ENCODE measurements at regions not wholly inside any gene's neighbourhood (a gene's known extent, or its start where the extent isn't known, plus 50 kb on each side); places are given as distances from the start of the nearest gene placed in this dataset.
A peak's percentile ranks its signal among the peaks of the same experiment; 100 is the strongest.

GRCh38 chr1:235925016-235925415 is 58.3 kb upstream of the LYST start:
- DNase-seq: no peak

- DNase-seq: no peak
These were observed 56.8 kb upstream of the LYST start for GRCh38 chr1:235923466-235924021.

- DNase-seq: no peak
These were observed 54.1 kb upstream of the LYST start for GRCh38 chr1:235920596-235921375.

- DNase-seq: no peak
These were observed 53.2 kb upstream of the LYST start for GRCh38 chr1:235919833-235920441.

GRCh38 chr1:235919127-235919832 is 52.6 kb upstream of the LYST start:
- no peak for DNase-seq

- DNase-seq: no peak
These were observed 51.8 kb upstream of the LYST start for GRCh38 chr1:235918465-235918864.

GRCh38 chr1:235918032-235918431 is 51.3 kb upstream of the LYST start:
- DNase-seq: no peak

GRCh38 chr1:235917267-235917811 is 50.6 kb upstream of the LYST start:
- DNase-seq: peak; percentile 67

Measured in muscle of arm (tissue), 1 donor.